ENCODE measurements at regions not wholly inside any gene's neighbourhood (a gene's known extent, or its start where the extent isn't known, plus 50 kb on each side); places are given as distances from the start of the nearest gene placed in this dataset.

- TF ChIP-seq CTCF (IDR thresholded peaks at IDR 0.05; ENCODE audit: low read depth, low read length, poor library complexity, severe bottlenecking) (no peak), EZH2phosphoT487 (IDR thresholded peaks at IDR 0.05; ENCODE audit: borderline replicate concordance, low read length) (no peak)
Observed at GRCh38 chr4:125131891-125132680, 182.7 kb upstream of the FAT4 start.

Data from DOHH2 (cell line).